ENCODE measurements at regions not wholly inside any gene's neighbourhood (a gene's known extent, or its start where the extent isn't known, plus 50 kb on each side); places are given as distances from the start of the nearest gene placed in this dataset.

- Mint-ChIP-seq H3K27me3 (peaks cover 6% of the 10 kb centered on the region), H3K4me1 (ENCODE audit: low read depth) (peaks cover 4% of the 10 kb centered on the region), H3K9me3 (ENCODE audit: low read depth) (no peaks in the 10 kb centered on the region), H3K36me3 (ENCODE audit: insufficient read depth) (no peaks in the 10 kb centered on the region), H3K27ac (no peak overlapping the region), H3K4me3 (ENCODE audit: low read depth) (no peak overlapping the region)
- TF ChIP-seq CTCF (IDR thresholded peaks at IDR 0.05; ENCODE audit: unreplicated experiment), result no peak
- no peak for DNase-seq (ENCODE audit: low spot score, unreplicated experiment)
Measured at GRCh38 chr12:131369094-131369845, 341.6 kb upstream of the SFSWAP start.

- Mint-ChIP-seq H3K4me3 (ENCODE audit: low read depth) (no peak overlapping the region), H3K9me3 (ENCODE audit: low read depth) (no peaks in the 10 kb centered on the region), H3K36me3 (ENCODE audit: insufficient read depth) (no peaks in the 10 kb centered on the region), H3K27me3 (peaks cover 3% of the 10 kb centered on the region), H3K4me1 (ENCODE audit: low read depth) (peaks cover 4% of the 10 kb centered on the region), H3K27ac (no peak overlapping the region)
- DNase-seq (ENCODE audit: low spot score, unreplicated experiment), result no peak
- TF ChIP-seq CTCF (IDR thresholded peaks at IDR 0.05; ENCODE audit: unreplicated experiment), result no peak
Measured at GRCh38 chr12:131370321-131370720, 340.6 kb upstream of the SFSWAP start.

GRCh38 chr12:131370791-131371347, 340.0 kb upstream of the SFSWAP start:
- H3K36me3 Mint-ChIP-seq (ENCODE audit: insufficient read depth), result no peaks in the 10 kb centered on the region
- DNase-seq (ENCODE audit: low spot score, unreplicated experiment), result no peak
- H3K9me3 Mint-ChIP-seq (ENCODE audit: low read depth), result no peaks in the 10 kb centered on the region
- peaks cover 4% of the 10 kb centered on the region for H3K4me1 Mint-ChIP-seq (ENCODE audit: low read depth)
- H3K4me3 Mint-ChIP-seq (ENCODE audit: low read depth), result no peak overlapping the region
- no peak for TF ChIP-seq CTCF (IDR thresholded peaks at IDR 0.05; ENCODE audit: unreplicated experiment)
- no peak overlapping the region for H3K27ac Mint-ChIP-seq
- H3K27me3 Mint-ChIP-seq, result peaks cover 3% of the 10 kb centered on the region

- H3K27me3 Mint-ChIP-seq, result peaks cover 3% of the 10 kb centered on the region
- no peaks in the 10 kb centered on the region for H3K4me1 Mint-ChIP-seq (ENCODE audit: low read depth)
- H3K4me3 Mint-ChIP-seq (ENCODE audit: low read depth), result no peak overlapping the region
- H3K9me3 Mint-ChIP-seq (ENCODE audit: low read depth), result no peaks in the 10 kb centered on the region
- H3K36me3 Mint-ChIP-seq (ENCODE audit: insufficient read depth), result no peaks in the 10 kb centered on the region
- H3K27ac Mint-ChIP-seq, result no peak overlapping the region
- no peak for TF ChIP-seq CTCF (IDR thresholded peaks at IDR 0.05; ENCODE audit: unreplicated experiment)
- DNase-seq (ENCODE audit: low spot score, unreplicated experiment), result no peak
Measured at GRCh38 chr12:131371401-131372170, 339.3 kb upstream of the SFSWAP start.

GRCh38 chr12:131372171-131372475, 338.8 kb upstream of the SFSWAP start:
- no peak for DNase-seq (ENCODE audit: low spot score, unreplicated experiment)
- H3K9me3 Mint-ChIP-seq (ENCODE audit: low read depth), result no peaks in the 10 kb centered on the region
- peaks cover 3% of the 10 kb centered on the region for H3K27me3 Mint-ChIP-seq
- H3K4me1 Mint-ChIP-seq (ENCODE audit: low read depth), result no peaks in the 10 kb centered on the region
- H3K27ac Mint-ChIP-seq, result no peak overlapping the region
- TF ChIP-seq CTCF (IDR thresholded peaks at IDR 0.05; ENCODE audit: unreplicated experiment), result no peak
- no peaks in the 10 kb centered on the region for H3K36me3 Mint-ChIP-seq (ENCODE audit: insufficient read depth)
- no peak overlapping the region for H3K4me3 Mint-ChIP-seq (ENCODE audit: low read depth)
